ENCODE measurements at regions not wholly inside any gene's neighbourhood (a gene's known extent, or its start where the extent isn't known, plus 50 kb on each side); places are given as distances from the start of the nearest gene placed in this dataset.
"Not testable (repeated sequence)": the region's sequence is repeated elsewhere in the genome, so short reads cannot be mapped to it uniquely, and the experiment has no call there.

DNA sequence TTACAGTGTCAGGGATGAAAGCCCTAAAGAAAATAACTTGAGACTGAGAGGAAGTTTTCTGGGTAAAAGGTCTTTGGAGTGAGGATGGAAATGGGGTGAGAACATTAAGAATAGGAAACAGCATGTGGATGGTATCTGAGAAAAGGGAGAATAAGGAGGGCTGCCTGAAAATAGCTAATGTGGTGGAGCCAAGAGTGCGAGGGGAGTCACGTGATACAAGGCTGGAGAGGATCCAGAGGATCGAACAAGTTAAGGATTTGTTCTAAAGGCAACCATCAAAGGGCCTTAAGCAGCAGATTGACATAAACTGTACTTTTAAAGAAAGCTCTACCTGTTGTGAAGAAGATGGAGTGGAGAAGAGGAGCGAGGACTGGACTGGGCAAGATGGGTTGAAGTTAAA is 347.4 kb upstream of the AGA start:
- Histone ChIP-seq H3K4me1 (replicated peaks in 1 of 2) (no peaks in the 10 kb centered on the region), H3K4me3 (no peak overlapping the region), H3K27ac (no peak overlapping the region)
- in situ Hi-C loops (cut with MboI; ENCODE audit: low pct_unique_long_range_greater_than_20kb in 2 of 9, low sequenced_read_pairs in 9 of 9, unreplicated experiment in 9 of 9), result no loop called here
- no peak for ATAC-seq (replicated peaks in 6 of 8)
- 8 to 86% (median 71%) methylated on average over 1 to 4 of the region's 4 CpGs; no CpG with 5 or more reads in 2 of the 10 experiments for WGBS, 10 experiments

DNA sequence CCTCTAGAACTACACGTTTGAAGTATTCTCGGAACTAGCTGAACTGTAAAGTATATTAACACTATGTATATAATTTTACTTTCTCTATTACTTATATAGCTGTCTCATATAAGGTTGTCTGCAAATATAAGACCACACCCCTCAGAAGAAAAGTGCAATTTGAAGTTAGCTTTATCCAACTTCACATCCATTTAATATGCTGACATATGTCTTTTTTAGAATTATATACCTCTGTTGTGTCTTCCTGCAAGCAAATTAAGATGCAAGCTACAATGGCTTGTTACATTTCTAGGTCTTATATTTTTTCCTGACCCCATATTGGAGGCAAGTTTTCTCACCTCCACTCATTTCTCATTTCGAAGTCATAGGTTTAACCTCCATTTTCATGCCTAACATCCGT is 349.0 kb upstream of the AGA start:
- ATAC-seq (replicated peaks in 6 of 8), result no peak
- H3K4me3 ChIP-seq, result no peak overlapping the region
- no peaks in the 10 kb centered on the region for H3K4me1 ChIP-seq (replicated peaks in 1 of 2)
- H3K27ac ChIP-seq, result no peak overlapping the region
- in situ Hi-C loops (cut with MboI; ENCODE audit: low pct_unique_long_range_greater_than_20kb in 2 of 9, low sequenced_read_pairs in 9 of 9, unreplicated experiment in 9 of 9), result no loop called here
- 0 to 92% (median 75%) methylated on average over 1 to 4 of the region's 4 CpGs for WGBS, 10 experiments

DNA sequence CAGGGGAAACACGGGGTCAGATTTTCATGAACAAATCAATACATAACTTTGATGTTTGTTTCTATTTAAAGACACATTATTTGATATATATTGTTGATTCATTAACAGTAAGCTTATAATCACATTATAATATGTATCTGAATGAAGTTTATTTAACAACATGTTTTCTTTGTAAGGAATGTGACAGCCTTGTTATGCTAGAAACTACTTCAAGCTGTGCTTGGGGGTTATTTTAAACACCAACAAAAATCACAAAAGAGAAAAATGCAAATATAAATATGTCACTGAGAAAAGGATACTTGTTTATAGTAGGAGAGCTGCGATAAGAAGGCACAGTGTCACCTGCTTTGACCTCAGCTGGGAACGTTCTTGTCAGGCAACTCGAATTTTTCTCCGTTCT is 354.6 kb upstream of the AGA start:
- H3K4me1 ChIP-seq (replicated peaks in 1 of 2), result peaks cover 3 to 22% of the 10 kb centered on the region in 2 donors
- H3K4me3 ChIP-seq, result no peak overlapping the region
- 5 to 90% (median 72%) methylated on average over 1 to 5 of the region's 5 CpGs; no CpG with 5 or more reads in 1 of the 10 experiments for WGBS, 10 experiments
- no peak overlapping the region for H3K27ac ChIP-seq
- no peak for ATAC-seq (replicated peaks in 6 of 8)
- in situ Hi-C loops (cut with MboI; ENCODE audit: low pct_unique_long_range_greater_than_20kb in 2 of 9, low sequenced_read_pairs in 9 of 9, unreplicated experiment in 9 of 9), result no loop called here

DNA sequence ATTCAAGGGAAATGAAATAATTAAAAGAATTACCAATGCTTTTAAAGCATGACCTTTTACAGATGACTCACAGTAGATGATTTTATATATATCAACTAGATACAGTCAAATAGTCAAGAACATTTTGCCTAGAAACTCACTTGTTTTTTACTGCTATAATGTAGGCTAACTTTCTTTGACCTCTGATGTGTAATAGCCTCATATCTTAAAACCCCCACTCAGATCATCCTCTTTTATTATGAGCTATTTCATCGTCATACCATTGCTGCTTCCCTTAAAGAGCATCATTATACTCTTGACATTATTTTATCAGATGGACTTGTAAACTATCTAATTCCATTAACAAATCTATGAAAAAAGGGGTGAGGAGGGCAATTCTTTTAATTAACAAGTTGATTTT is 355.9 kb upstream of the AGA start:
- no peak overlapping the region for H3K4me3 ChIP-seq
- peaks cover 6 to 35% of the 10 kb centered on the region in 2 donors for H3K4me1 ChIP-seq (replicated peaks in 1 of 2)
- ATAC-seq (replicated peaks in 6 of 8), result peak in 3 of 8 experiments; percentile 61 to 70 (median 62)
- WGBS, 10 experiments, result 0 to 62% (median 0%) methylated on average over 1 of the region's 1 CpG; no CpG with 5 or more reads in 1 of the 10 experiments
- H3K27ac ChIP-seq, result no peak overlapping the region
- in situ Hi-C loops (cut with MboI; ENCODE audit: low pct_unique_long_range_greater_than_20kb in 2 of 9, low sequenced_read_pairs in 9 of 9, unreplicated experiment in 9 of 9), result no loop called here

DNA sequence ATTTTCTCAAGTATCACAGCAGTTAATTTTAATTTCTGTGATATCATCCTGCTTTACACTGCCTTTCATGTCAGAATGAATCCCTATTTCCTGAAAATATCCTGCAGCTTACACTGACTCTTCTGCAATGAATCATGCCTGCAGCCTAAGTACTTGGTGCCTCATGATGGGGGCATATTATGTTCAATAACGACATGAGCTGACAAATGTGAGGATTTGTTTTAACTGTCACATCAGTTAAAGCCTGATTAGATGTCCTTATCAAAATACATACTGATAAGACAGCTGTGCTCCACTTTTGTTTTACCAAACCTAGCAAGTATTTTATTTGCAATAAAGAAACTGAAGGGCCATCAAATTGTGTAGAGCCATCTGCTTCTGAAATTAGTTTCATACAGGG is 359.9 kb upstream of the AGA start:
- Histone ChIP-seq H3K4me1 (replicated peaks in 1 of 2) (peaks cover 6 to 40% of the 10 kb centered on the region in 2 donors), H3K4me3 (no peak overlapping the region), H3K27ac (no peak overlapping the region)
- 0 to 44% (median 23%) methylated on average over 1 of the region's 1 CpG; no CpG with 5 or more reads in 2 of the 10 experiments for WGBS, 10 experiments
- in situ Hi-C loops (cut with MboI; ENCODE audit: low pct_unique_long_range_greater_than_20kb in 2 of 9, low sequenced_read_pairs in 9 of 9, unreplicated experiment in 9 of 9), result no loop called here
- ATAC-seq (replicated peaks in 6 of 8), result peak in 5 of 8 experiments; percentile 78 to 89 (median 86)

DNA sequence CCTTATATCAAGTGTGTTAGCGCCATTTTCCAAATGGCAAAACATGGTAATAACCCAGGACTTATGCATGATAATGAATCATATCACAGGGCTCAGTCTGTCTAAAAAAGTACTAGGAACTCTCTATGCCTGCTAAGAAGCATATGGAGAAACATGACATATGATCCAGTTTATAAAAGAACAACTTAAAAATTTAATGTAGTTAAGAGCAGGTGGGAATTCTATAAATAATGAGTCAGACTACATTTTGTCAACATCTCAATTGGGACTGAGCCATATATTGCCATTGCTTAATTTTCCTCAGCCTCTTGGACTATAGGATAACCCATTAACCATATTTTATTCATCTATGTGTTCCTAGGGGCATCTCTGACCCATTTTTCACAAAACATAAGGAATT is 360.4 kb upstream of the AGA start:
- WGBS, 10 experiments, result 0 to 100% (median 82%) methylated on average over 1 of the region's 1 CpG; no CpG with 5 or more reads in 3 of the 10 experiments
- H3K4me3 ChIP-seq, result no peak overlapping the region
- ATAC-seq (replicated peaks in 6 of 8), result peak in 4 of 8 experiments; percentile 5 to 41 (median 26)
- in situ Hi-C loops (cut with MboI; ENCODE audit: low pct_unique_long_range_greater_than_20kb in 2 of 9, low sequenced_read_pairs in 9 of 9, unreplicated experiment in 9 of 9), result no loop called here
- no peak overlapping the region for H3K27ac ChIP-seq
- H3K4me1 ChIP-seq (replicated peaks in 1 of 2), result peaks cover 6 to 40% of the 10 kb centered on the region in 2 donors

DNA sequence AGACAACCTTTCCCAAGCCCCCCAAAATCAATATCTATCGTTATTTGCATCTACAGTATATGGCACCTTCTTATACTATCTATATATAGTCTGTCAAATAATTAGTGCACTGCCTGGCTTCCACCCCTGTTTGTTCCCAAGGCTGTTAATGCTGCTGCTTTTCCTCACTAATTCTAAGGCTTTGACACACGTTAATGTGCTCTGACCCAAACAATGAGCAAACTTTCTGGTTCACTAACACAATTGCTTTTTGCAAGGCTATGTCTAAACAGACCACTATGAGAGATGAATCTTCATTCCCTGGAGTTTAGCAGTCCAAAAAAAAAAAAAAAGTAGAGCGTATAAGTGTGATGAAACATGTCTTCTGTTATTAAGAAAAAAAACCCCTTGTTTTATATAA is 360.9 kb upstream of the AGA start:
- no peak overlapping the region for H3K4me3 ChIP-seq
- WGBS, 10 experiments, result 0 to 83% (median 33%) methylated on average over 1 to 3 of the region's 3 CpGs; no CpG with 5 or more reads in 1 of the 10 experiments
- in situ Hi-C loops (cut with MboI; ENCODE audit: low pct_unique_long_range_greater_than_20kb in 2 of 9, low sequenced_read_pairs in 9 of 9, unreplicated experiment in 9 of 9), result no loop called here
- peaks cover 6 to 36% of the 10 kb centered on the region in 2 donors for H3K4me1 ChIP-seq (replicated peaks in 1 of 2)
- peak in 5 of 8 experiments; percentile 50 to 74 (median 69) for ATAC-seq (replicated peaks in 6 of 8)
- H3K27ac ChIP-seq, result no peak overlapping the region

DNA sequence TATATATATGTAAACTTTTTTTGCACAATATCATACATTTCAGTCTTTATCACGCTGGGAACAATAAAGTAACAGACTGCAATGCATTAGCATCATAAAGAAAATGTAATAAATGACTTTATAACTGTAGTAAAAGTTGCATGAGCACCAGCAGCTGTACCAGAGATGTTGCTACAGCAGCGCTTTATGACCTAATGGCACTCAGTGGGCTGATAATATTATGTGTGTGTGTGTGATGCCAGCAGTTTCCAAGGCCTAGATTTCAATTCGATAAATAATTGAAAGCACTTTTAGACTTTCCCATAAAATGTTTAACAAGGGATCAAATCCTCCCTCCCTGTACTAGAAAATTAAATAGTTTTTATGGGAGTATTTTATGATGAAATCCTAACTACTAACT is 367.6 kb upstream of the AGA start:
- no peak overlapping the region for H3K27ac ChIP-seq
- peak in 1 of 8 experiments; percentile 73 for ATAC-seq (replicated peaks in 6 of 8)
- in situ Hi-C loops (cut with MboI; ENCODE audit: low pct_unique_long_range_greater_than_20kb in 2 of 9, low sequenced_read_pairs in 9 of 9, unreplicated experiment in 9 of 9), result no loop called here
- peaks cover 5 to 6% of the 10 kb centered on the region in 2 donors for H3K4me1 ChIP-seq (replicated peaks in 1 of 2)
- 0 to 100% (median 67%) methylated on average over 1 to 3 of the region's 3 CpGs; no CpG with 5 or more reads in 1 of the 10 experiments for WGBS, 10 experiments
- H3K4me3 ChIP-seq, result no peak overlapping the region

DNA sequence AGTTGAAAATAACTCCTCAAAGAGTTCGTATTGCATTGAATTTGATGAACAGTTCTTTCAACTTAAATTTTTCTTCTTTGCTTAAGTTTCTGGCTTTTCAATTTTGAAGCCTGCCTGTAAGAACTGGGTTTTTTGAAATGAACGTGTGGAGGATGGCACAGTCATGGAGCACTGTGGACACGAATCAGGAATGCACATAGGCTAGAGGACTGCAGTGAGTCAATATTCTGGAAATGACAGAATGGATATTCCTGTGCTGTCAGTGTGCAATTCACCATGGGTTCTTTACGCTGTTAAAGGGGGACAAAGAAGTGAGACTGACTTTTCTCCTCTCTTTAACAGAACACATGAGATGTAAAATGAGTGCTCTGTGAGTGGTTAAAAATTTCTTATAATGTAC is 368.0 kb upstream of the AGA start:
- H3K4me1 ChIP-seq (replicated peaks in 1 of 2), result peaks cover 5 to 6% of the 10 kb centered on the region in 2 donors
- in situ Hi-C loops (cut with MboI; ENCODE audit: low pct_unique_long_range_greater_than_20kb in 2 of 9, low sequenced_read_pairs in 9 of 9, unreplicated experiment in 9 of 9), result no loop called here
- H3K27ac ChIP-seq, result no peak overlapping the region
- H3K4me3 ChIP-seq, result no peak overlapping the region
- ATAC-seq (replicated peaks in 6 of 8), result peak in 4 of 8 experiments; percentile 26 to 94 (median 59)
- 3 to 95% (median 67%) methylated on average over 1 to 4 of the region's 4 CpGs; no CpG with 5 or more reads in 1 of the 10 experiments for WGBS, 10 experiments

DNA sequence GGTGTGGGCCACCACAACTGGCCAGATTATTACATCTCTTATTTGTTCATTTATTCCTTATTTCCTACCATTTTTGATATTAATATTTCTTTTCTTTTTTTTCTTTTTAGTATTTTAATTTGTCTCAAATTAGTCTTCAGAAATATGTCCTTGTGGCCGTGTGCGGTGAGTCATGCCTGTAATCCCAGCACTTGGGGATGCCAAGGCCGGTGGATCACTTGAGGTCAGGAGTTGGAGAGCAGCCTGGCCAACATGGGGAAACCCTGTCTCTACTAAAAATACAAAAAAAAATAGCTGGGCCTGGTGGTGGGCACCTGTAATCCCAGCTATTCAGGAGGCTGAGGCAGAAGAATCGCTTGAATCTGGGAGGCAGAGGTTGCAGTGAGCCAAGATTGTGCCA is 376.2 kb upstream of the AGA start:
- 0 to 97% (median 82%) methylated on average over 1 to 4 of the region's 4 CpGs; no CpG with 5 or more reads in 1 of the 10 experiments for WGBS, 10 experiments
- ATAC-seq (replicated peaks in 6 of 8), result not testable (repeated sequence)

DNA sequence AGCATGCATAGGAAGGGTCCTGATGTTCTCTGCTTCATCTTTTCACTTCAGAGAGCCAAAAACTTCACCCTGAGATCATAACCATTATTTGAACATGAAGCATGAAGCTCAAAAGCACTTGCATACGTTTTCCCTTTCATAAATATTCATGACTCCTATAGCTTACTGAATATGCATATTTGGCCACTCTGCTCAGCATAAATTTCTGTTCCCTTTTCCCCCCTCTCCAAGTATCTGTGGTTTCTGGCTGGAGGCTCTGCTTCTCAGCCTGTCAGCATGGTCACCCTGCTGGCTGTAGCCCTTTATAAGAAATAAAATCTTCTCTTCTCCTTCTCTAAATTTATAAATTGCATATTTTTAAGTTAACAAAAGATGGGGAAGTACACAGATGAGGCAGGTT is 384.7 kb upstream of the AGA start:
- in situ Hi-C loops (cut with MboI; ENCODE audit: low pct_unique_long_range_greater_than_20kb in 2 of 9, low sequenced_read_pairs in 9 of 9, unreplicated experiment in 9 of 9), result no loop called here
- ATAC-seq (replicated peaks in 6 of 8), result peak in 1 of 8 experiments; percentile 99
- H3K4me3 ChIP-seq, result no peak overlapping the region
- 0 to 33% (median 0%) methylated on average over 1 of the region's 1 CpG; no CpG with 5 or more reads in 3 of the 10 experiments for WGBS, 10 experiments
- no peak overlapping the region for H3K27ac ChIP-seq
- peaks cover 4 to 6% of the 10 kb centered on the region in 2 donors for H3K4me1 ChIP-seq (replicated peaks in 1 of 2)

More for the DNA sequence above, 376.2 kb upstream of the AGA start:
- H3K27ac ChIP-seq; in situ Hi-C loops (cut with MboI; ENCODE audit: low pct_unique_long_range_greater_than_20kb in 2 of 9, low sequenced_read_pairs in 9 of 9, unreplicated experiment in 9 of 9); H3K4me1 ChIP-seq (replicated peaks in 1 of 2); H3K4me3 ChIP-seq: not testable (repeated sequence)

DNA sequence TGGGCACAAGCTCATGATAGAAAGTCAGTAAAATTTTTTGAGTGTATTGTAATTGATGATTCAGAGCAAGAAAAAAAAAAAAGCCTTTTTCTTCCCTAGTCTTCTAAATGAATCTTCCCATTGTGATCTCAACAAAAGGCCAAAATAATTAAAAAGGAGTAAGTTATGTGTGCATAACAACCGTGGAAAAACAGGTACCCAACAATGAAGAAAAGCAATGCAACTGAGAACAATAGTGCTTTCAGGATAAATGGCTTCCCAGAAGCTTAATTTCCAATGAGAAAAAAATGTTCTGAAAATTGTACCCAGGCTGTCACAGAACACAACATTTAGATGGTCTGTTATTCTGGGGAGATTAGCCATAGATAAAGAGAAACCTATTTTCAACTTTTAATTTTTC is 399.0 kb upstream of the AGA start:
- WGBS, 10 experiments, result 0 to 25% (median 0%) methylated on average over 1 of the region's 1 CpG
- Histone ChIP-seq H3K4me1 (replicated peaks in 1 of 2) (peaks cover 3 to 10% of the 10 kb centered on the region in 2 donors), H3K27ac (no peak overlapping the region), H3K4me3 (no peak overlapping the region)
- in situ Hi-C loops (cut with MboI; ENCODE audit: low pct_unique_long_range_greater_than_20kb in 2 of 9, low sequenced_read_pairs in 9 of 9, unreplicated experiment in 9 of 9), result no loop called here
- peak in 5 of 8 experiments; percentile 20 to 72 (median 53) for ATAC-seq (replicated peaks in 6 of 8)

DNA sequence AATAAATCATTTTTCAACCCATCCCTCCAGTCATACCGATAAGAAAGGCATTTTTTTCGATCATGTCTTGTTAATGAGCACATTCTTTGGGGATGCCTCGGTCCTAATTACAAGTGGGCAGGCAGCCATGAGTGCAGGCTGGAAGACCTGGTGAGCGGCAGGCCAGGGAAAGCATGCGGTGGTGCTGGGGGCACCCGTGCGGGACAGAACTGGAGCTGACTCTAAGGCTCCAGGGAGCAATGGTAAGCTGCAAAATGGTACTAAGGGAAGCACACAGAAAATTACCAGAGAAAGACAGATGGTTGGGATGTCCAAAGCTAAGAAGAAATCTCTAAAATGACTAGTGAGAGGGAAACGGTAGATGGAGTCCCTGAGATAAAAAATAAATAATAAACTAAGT is 411.0 kb upstream of the AGA start:
- Histone ChIP-seq H3K4me1 (replicated peaks in 1 of 2) (no peaks in the 10 kb centered on the region), H3K4me3 (no peak overlapping the region), H3K27ac (no peak overlapping the region)
- WGBS, 10 experiments, result 43 to 96% (median 90%) methylated on average over 2 to 7 of the region's 8 CpGs; no CpG with 5 or more reads in 1 of the 10 experiments
- ATAC-seq (replicated peaks in 6 of 8), result no peak
- in situ Hi-C loops (cut with MboI; ENCODE audit: low pct_unique_long_range_greater_than_20kb in 2 of 9, low sequenced_read_pairs in 9 of 9, unreplicated experiment in 9 of 9), result no loop called here

DNA sequence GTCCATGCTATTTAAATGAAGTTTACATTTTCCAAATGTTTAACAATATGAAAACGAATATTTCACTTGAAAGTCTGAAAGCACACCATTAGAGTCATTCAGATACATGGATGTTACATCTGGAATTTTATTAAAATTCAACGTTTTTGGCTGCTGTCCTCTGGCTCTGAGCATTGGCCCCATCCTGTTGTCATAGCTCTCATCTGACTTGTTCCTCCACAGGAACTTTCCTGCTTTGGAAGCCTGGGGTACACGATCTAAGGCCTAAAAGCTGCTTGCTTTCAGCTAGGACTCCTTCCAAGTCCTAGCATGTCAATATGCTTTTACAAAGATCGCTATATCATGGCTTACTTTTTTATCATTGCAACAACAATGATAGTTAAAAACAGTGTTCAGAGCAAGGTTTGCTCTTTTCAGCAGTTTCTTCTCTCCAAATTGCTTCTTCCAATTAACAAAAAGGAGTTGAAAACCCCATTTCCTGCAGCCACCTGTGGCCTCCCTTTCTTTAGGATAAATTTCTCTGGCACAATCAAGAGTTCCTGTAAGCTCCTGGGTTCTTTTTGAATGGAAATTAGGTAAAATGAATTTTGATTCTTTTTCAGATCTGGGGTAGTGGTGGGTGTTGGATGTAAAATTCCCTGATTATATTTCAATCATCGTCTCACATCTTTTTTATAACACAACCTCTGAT is 413.4 kb upstream of the AGA start:
- peak in 2 of 8 experiments; percentile 32 to 73 for ATAC-seq (replicated peaks in 6 of 8)

More for the DNA sequence above, 413.4 kb upstream of the AGA start:
- no peak overlapping the region for H3K27ac ChIP-seq
- in situ Hi-C loops (cut with MboI; ENCODE audit: low pct_unique_long_range_greater_than_20kb in 2 of 9, low sequenced_read_pairs in 9 of 9, unreplicated experiment in 9 of 9), result no loop called here
- H3K4me1 ChIP-seq (replicated peaks in 1 of 2), result no peaks in the 10 kb centered on the region
- 0 to 51% (median 24%) methylated on average over 2 to 5 of the region's 5 CpGs for WGBS, 10 experiments
- no peak overlapping the region for H3K4me3 ChIP-seq
